Astrocyte (in vitro differentiated cells and primary cell): ENCODE measurements at regions not wholly inside any gene's neighbourhood (a gene's known extent, or its start where the extent isn't known, plus 50 kb on each side); places are given as distances from the start of the nearest gene placed in this dataset.

Source experiments
- DNase-seq: peaks from one replicate; pipeline ENCODE4 v3.0.0-alpha.2; 2010; ENCODE audit warnings: low read depth
- FAIRE-seq: peaks from 2 replicates; lab custom pipeline; 2011; peaks lifted over from hg19 to GRCh38; lab: Jason Lieb, UNC
- H2AFZ ChIP-seq: 2 replicates; pipeline ENCODE4 v1.6.0; 2012; ENCODE audit warnings: low read depth, low read length, inconsistent platforms
- H3K27ac ChIP-seq: 2 replicates; pipeline ENCODE4 v1.5.1; 2011; ENCODE audit warnings: low read depth, low read length, inconsistent platforms
- H3K27me3 ChIP-seq: 2 replicates; pipeline ENCODE4 v1.6.0; 2011; ENCODE audit warnings: low read length, inconsistent platforms; ENCODE audit not compliant: insufficient read depth
- H3K36me3 ChIP-seq: 2 replicates; pipeline ENCODE4 v1.5.1; 2011; ENCODE audit warnings: low read length, inconsistent platforms; ENCODE audit not compliant: insufficient read depth
- H3K4me1 ChIP-seq: 2 replicates; pipeline ENCODE4 v1.5.1; 2011; ENCODE audit warnings: low read length, inconsistent platforms; ENCODE audit not compliant: insufficient read depth
- H3K4me2 ChIP-seq: 2 replicates; pipeline ENCODE4 v1.6.0; 2012; ENCODE audit warnings: low read length, inconsistent platforms
- H3K4me3 ChIP-seq: 2 replicates; pipeline ENCODE4 v1.5.1; 2011; ENCODE audit warnings: low read depth, mild to moderate bottlenecking, low read length, inconsistent platforms; ENCODE audit not compliant: insufficient read depth
- H3K79me2 ChIP-seq: 2 replicates; pipeline ENCODE4 v1.6.0; 2012; ENCODE audit warnings: mild to moderate bottlenecking, low read length, inconsistent platforms; ENCODE audit not compliant: insufficient read depth
- H3K9ac ChIP-seq: 2 replicates; pipeline ENCODE4 v1.6.0; 2012; ENCODE audit warnings: mild to moderate bottlenecking, low read length, inconsistent platforms
- H3K9me3 ChIP-seq: 2 replicates; pipeline ENCODE4 v1.5.1; 2012; ENCODE audit warnings: low read depth, mild to moderate bottlenecking, low read length, inconsistent platforms; ENCODE audit not compliant: insufficient read depth
- H4K20me1 ChIP-seq: 2 replicates; pipeline ENCODE4 v1.6.0; 2012; ENCODE audit warnings: low read length, inconsistent platforms; ENCODE audit not compliant: insufficient read depth
- H3K27ac Mint-ChIP-seq: one replicate; pipeline ENCODE4 v1.8.0; 2021; ENCODE audit warnings: mild to moderate bottlenecking, mixed read lengths; ENCODE audit not compliant: unreplicated experiment
- H3K27me3 Mint-ChIP-seq: one replicate; pipeline ENCODE4 v1.8.0; 2021; ENCODE audit warnings: low read depth, mixed read lengths; ENCODE audit not compliant: unreplicated experiment
- H3K36me3 Mint-ChIP-seq: one replicate; pipeline ENCODE4 v1.8.0; 2021; ENCODE audit warnings: low read depth, mixed read lengths; ENCODE audit not compliant: unreplicated experiment
- H3K4me1 Mint-ChIP-seq: one replicate; pipeline ENCODE4 v1.8.0; 2021; ENCODE audit warnings: low read depth, mixed read lengths; ENCODE audit not compliant: unreplicated experiment
- H3K4me3 Mint-ChIP-seq: one replicate; pipeline ENCODE4 v1.8.0; 2021; ENCODE audit warnings: mild to moderate bottlenecking, moderate library complexity, mixed read lengths; ENCODE audit not compliant: unreplicated experiment
- H3K9me3 Mint-ChIP-seq: one replicate; pipeline ENCODE4 v1.8.0; 2021; ENCODE audit warnings: mild to moderate bottlenecking, mixed read lengths; ENCODE audit not compliant: unreplicated experiment
- EZH2 ChIP-seq: IDR thresholded peaks from 2 replicates; pipeline ENCODE4 v1.6.1; 2012; ENCODE audit warnings: mild to moderate bottlenecking, low read length, inconsistent platforms; ENCODE audit not compliant: insufficient read depth
- TF ChIP-seq, protein P1 (sequence below): IDR thresholded peaks from 2 replicates; pipeline ENCODE4 v1.5.1; 2011; ENCODE audit warnings: low read depth, mild to moderate bottlenecking, inconsistent platforms, low read length, moderate library complexity; ENCODE audit not compliant: insufficient read depth

DNA sequence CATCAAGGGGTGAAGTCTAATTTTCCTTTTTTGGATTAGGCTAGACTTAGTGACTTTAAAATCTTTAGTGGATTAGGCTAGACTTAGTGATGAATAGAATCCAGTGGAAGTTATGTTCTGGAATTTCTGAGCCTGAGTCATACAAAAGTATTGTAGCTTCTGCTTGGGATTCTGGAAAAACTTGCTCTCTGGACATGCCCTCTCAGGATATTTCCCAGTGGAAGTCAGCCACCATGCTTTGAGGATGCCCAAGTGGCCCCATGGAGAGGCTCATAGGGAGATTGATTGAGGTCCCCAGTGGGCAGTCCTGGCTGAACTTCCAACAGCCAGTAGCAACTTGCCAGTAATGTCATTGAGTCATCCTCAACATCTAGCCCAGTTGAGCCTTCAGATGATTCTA, 112.4 kb upstream of the PRLR start:
- no peaks in the 10 kb centered on the region for H3K27me3 Mint-ChIP-seq
- no peaks in the 10 kb centered on the region for H3K79me2 ChIP-seq
- no peaks in the 10 kb centered on the region for H3K36me3 ChIP-seq
- no peak overlapping the region for H2AFZ ChIP-seq
- FAIRE-seq (no peak), DNase-seq (no peak)
- no peaks in the 10 kb centered on the region for H3K4me1 ChIP-seq
- H3K27ac Mint-ChIP-seq = no peak overlapping the region
- no peak overlapping the region for H3K9ac ChIP-seq
- H3K4me1 Mint-ChIP-seq = no peaks in the 10 kb centered on the region
- no peaks in the 10 kb centered on the region for H3K9me3 ChIP-seq
- TF ChIP-seq, protein P1, sequence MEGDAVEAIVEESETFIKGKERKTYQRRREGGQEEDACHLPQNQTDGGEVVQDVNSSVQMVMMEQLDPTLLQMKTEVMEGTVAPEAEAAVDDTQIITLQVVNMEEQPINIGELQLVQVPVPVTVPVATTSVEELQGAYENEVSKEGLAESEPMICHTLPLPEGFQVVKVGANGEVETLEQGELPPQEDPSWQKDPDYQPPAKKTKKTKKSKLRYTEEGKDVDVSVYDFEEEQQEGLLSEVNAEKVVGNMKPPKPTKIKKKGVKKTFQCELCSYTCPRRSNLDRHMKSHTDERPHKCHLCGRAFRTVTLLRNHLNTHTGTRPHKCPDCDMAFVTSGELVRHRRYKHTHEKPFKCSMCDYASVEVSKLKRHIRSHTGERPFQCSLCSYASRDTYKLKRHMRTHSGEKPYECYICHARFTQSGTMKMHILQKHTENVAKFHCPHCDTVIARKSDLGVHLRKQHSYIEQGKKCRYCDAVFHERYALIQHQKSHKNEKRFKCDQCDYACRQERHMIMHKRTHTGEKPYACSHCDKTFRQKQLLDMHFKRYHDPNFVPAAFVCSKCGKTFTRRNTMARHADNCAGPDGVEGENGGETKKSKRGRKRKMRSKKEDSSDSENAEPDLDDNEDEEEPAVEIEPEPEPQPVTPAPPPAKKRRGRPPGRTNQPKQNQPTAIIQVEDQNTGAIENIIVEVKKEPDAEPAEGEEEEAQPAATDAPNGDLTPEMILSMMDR = no peak
- TF ChIP-seq EZH2 = no peak
- H3K4me2 ChIP-seq = no peak overlapping the region
- H3K4me3 ChIP-seq = no peak overlapping the region
- H3K27ac ChIP-seq = no peak overlapping the region
- no peaks in the 10 kb centered on the region for H3K36me3 Mint-ChIP-seq
- H3K9me3 Mint-ChIP-seq = peaks cover 5% of the 10 kb centered on the region
- H4K20me1 ChIP-seq = no peaks in the 10 kb centered on the region
- no peaks in the 10 kb centered on the region for H3K27me3 ChIP-seq
- H3K4me3 Mint-ChIP-seq = no peak overlapping the region

DNA sequence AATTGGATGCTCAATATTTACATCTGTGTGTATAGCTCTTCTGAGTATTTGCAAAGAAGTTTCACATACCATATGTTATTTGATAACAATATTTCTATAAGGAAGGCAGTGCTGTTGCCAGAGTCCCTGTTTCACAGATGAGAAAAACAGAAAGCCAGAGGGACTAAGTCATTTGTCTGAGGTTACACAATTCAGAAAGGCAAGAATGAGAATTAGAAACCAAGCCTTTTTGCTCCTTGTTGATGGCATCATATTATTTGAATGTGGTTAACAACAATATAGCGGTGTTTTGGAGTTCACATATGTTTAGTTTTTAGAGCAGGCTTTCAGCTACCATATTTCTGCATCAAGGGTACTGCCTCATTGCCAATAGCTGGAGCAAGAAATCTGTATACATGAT, 110.9 kb upstream of the PRLR start:
- Mint-ChIP-seq H3K36me3 (no peaks in the 10 kb centered on the region), H3K27ac (no peak overlapping the region), H3K27me3 (no peaks in the 10 kb centered on the region), H3K9me3 (peaks cover 5% of the 10 kb centered on the region), H3K4me1 (no peaks in the 10 kb centered on the region), H3K4me3 (no peak overlapping the region)
- H3K27me3 ChIP-seq = no peaks in the 10 kb centered on the region
- no peaks in the 10 kb centered on the region for H3K36me3 ChIP-seq
- FAIRE-seq = no peak
- no peak for DNase-seq
- no peaks in the 10 kb centered on the region for H3K4me1 ChIP-seq
- H2AFZ ChIP-seq = no peak overlapping the region
- H3K4me3 ChIP-seq = no peak overlapping the region
- no peak overlapping the region for H3K9ac ChIP-seq
- TF ChIP-seq, protein P1 = no peak
- no peak for TF ChIP-seq EZH2
- H3K9me3 ChIP-seq = no peaks in the 10 kb centered on the region
- H4K20me1 ChIP-seq = no peaks in the 10 kb centered on the region
- no peaks in the 10 kb centered on the region for H3K79me2 ChIP-seq
- H3K4me2 ChIP-seq = no peak overlapping the region
- no peak overlapping the region for H3K27ac ChIP-seq

DNA sequence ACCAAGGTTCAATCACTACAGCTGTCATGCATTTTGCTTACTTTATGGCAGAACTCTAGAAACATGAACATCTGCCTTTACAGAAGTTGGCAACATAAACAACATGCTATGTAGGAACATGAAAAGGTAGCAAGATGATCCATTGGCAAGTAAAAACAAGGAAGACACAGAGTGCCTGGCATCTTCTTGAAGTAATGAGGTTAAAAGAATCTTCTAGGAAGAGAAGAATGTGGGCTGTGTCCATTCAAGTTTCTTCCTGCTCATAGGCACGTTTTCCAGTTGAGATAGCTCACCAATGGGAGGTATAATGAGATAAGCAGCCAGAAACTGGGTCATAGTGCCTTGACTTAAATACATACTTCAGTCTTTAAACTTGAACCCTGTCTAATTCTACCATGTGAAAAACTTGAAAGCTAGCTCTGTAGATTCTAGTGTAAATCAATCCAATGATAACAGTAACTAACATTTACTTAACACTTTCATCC, 109.4 kb upstream of the PRLR start:
- peaks cover 4% of the 10 kb centered on the region for H3K4me1 Mint-ChIP-seq
- H4K20me1 ChIP-seq = no peaks in the 10 kb centered on the region
- H3K4me3 Mint-ChIP-seq = no peak overlapping the region
- H3K79me2 ChIP-seq = no peaks in the 10 kb centered on the region
- no peaks in the 10 kb centered on the region for H3K27me3 Mint-ChIP-seq
- H3K27me3 ChIP-seq = no peaks in the 10 kb centered on the region
- H3K36me3 ChIP-seq = no peaks in the 10 kb centered on the region
- TF ChIP-seq, protein P1 = no peak
- no peak for TF ChIP-seq EZH2
- DNase-seq (no peak), FAIRE-seq (no peak)
- H2AFZ ChIP-seq = no peak overlapping the region
- H3K9me3 ChIP-seq = no peaks in the 10 kb centered on the region
- no peak overlapping the region for H3K4me2 ChIP-seq
- no peak overlapping the region for H3K9ac ChIP-seq
- no peak overlapping the region for H3K27ac ChIP-seq
- H3K9me3 Mint-ChIP-seq = peaks cover 3% of the 10 kb centered on the region
- H3K4me3 ChIP-seq = no peak overlapping the region
- H3K27ac Mint-ChIP-seq = no peak overlapping the region
- H3K4me1 ChIP-seq = no peaks in the 10 kb centered on the region
- no peaks in the 10 kb centered on the region for H3K36me3 Mint-ChIP-seq
